HepG2 (cell line): ENCODE measurements at regions not wholly inside any gene's neighbourhood (a gene's known extent, or its start where the extent isn't known, plus 50 kb on each side); places are given as distances from the start of the nearest gene placed in this dataset.

Source experiments
- EZH2 ChIP-seq: conservative IDR thresholded peaks from 2 replicates; pipeline ENCODE4 v1.6.1; 2012; ENCODE audit warnings: mild to moderate bottlenecking, low read depth, low read length, moderate library complexity
- IRF2 ChIP-seq: IDR thresholded peaks from 2 replicates; pipeline ENCODE4 v1.6.1; 2018; ENCODE audit warnings: missing genetic modification reagents, missing compliant biosample characterization
- NCOA1 ChIP-seq: sonication (generic); formaldehyde crosslinking; IDR thresholded peaks from 2 replicates; pipeline ENCODE4 v1.9.0; 2021; ENCODE audit warnings: missing genetic modification reagents
- NR2C2 ChIP-seq: sonication (generic); formaldehyde crosslinking; IDR thresholded peaks from 2 replicates; pipeline ENCODE4 v1.4.0; 2020; ENCODE audit warnings: missing genetic modification reagents, mild to moderate bottlenecking, moderate library complexity, borderline replicate concordance
- ZNF605 ChIP-seq: sonication (generic); formaldehyde crosslinking; IDR thresholded peaks from 2 replicates; pipeline ENCODE4 v1.8.0; 2022; ENCODE audit warnings: mild to moderate bottlenecking, missing genetic modification reagents
- ZSCAN22 ChIP-seq: sonication (generic); formaldehyde crosslinking; IDR thresholded peaks from 2 replicates; pipeline ENCODE4 v1.4.0; 2020; ENCODE audit warnings: mild to moderate bottlenecking, missing genetic modification reagents
- ZSCAN29 ChIP-seq: sonication (generic); formaldehyde crosslinking; conservative IDR thresholded peaks from 2 replicates; pipeline ENCODE4 v1.4.0; 2020; ENCODE audit warnings: mild to moderate bottlenecking, missing genetic modification reagents
- ZZZ3 ChIP-seq: sonication (generic); formaldehyde crosslinking; IDR thresholded peaks from 2 replicates; pipeline ENCODE4 v1.4.0; 2020; ENCODE audit warnings: missing genetic modification reagents, mild to moderate bottlenecking, borderline replicate concordance
- TF ChIP-seq, protein P1 (sequence below): IDR thresholded peaks from 2 replicates; pipeline ENCODE4 v1.6.1; 2016; ENCODE audit warnings: low read depth
- TF ChIP-seq, protein P2 (sequence below): sonication (generic); formaldehyde crosslinking; IDR thresholded peaks from 2 replicates; pipeline ENCODE4 v1.8.0; 2022; ENCODE audit warnings: mild to moderate bottlenecking, missing genetic modification reagents, borderline replicate concordance
- TF ChIP-seq, protein P3 (sequence below): sonication (generic); formaldehyde crosslinking; IDR thresholded peaks from 2 replicates; pipeline ENCODE4 v1.5.0; 2020; ENCODE audit warnings: mild to moderate bottlenecking, missing genetic modification reagents, moderate library complexity
- TF ChIP-seq, protein P4 (sequence below): sonication (generic); formaldehyde crosslinking; conservative IDR thresholded peaks from 2 replicates; pipeline ENCODE4 v1.8.0; 2022; ENCODE audit warnings: missing genetic modification reagents

DNA sequence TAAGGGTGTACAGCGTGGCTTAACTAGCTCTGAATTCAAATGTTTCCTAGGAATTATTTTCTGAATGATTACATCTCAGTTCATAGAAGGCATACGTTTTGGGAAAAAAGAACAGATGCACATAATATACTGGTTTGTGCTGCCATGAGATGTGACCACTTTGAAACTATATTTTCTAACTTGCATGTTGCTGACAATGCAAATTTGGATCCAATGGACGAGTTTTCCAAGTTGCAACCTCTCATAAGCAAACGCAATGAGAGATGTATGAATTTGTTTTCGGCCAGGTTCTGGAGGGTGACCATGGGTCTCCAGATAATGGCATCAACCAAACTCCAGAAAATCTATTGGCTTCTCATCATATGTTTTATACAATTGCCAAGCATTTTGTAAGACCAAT, 1445.4 kb downstream of the AACS start:
- no peak for TF ChIP-seq EZH2
- TF ChIP-seq, protein P1, sequence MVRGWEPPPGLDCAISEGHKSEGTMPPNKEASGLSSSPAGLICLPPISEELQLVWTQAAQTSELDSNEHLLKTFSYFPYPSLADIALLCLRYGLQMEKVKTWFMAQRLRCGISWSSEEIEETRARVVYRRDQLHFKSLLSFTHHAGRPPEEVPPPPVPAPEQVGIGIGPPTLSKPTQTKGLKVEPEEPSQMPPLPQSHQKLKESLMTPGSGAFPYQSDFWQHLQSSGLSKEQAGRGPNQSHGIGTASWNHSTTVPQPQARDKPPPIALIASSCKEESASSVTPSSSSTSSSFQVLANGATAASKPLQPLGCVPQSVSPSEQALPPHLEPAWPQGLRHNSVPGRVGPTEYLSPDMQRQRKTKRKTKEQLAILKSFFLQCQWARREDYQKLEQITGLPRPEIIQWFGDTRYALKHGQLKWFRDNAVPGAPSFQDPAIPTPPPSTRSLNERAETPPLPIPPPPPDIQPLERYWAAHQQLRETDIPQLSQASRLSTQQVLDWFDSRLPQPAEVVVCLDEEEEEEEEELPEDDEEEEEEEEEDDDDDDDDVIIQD (CRISPR knock-in tag): no peak
- TF ChIP-seq NCOA1 (CRISPR knock-in tag): no peak
- no peak for TF ChIP-seq NR2C2 (CRISPR knock-in tag)
- no peak for TF ChIP-seq ZZZ3 (CRISPR knock-in tag)
- TF ChIP-seq, protein P2, sequence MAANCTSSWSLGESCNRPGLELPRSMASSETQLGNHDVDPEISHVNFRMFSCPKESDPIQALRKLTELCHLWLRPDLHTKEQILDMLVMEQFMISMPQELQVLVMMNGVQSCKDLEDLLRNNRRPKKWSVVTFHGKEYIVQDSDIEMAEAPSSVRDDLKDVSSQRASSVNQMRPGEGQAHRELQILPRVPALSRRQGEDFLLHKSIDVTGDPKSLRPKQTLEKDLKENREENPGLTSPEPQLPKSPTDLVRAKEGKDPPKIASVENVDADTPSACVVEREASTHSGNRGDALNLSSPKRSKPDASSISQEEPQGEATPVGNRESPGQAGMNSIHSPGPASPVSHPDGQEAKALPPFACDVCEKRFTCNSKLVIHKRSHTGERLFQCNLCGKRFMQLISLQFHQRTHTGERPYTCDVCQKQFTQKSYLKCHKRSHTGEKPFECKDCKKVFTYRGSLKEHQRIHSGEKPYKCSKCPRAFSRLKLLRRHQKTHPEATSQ: no peak
- no peak for TF ChIP-seq ZSCAN29 (CRISPR knock-in tag)
- TF ChIP-seq ZSCAN22 (CRISPR knock-in tag): no peak
- no peak for TF ChIP-seq IRF2 (CRISPR knock-in tag)
- TF ChIP-seq, protein P3, sequence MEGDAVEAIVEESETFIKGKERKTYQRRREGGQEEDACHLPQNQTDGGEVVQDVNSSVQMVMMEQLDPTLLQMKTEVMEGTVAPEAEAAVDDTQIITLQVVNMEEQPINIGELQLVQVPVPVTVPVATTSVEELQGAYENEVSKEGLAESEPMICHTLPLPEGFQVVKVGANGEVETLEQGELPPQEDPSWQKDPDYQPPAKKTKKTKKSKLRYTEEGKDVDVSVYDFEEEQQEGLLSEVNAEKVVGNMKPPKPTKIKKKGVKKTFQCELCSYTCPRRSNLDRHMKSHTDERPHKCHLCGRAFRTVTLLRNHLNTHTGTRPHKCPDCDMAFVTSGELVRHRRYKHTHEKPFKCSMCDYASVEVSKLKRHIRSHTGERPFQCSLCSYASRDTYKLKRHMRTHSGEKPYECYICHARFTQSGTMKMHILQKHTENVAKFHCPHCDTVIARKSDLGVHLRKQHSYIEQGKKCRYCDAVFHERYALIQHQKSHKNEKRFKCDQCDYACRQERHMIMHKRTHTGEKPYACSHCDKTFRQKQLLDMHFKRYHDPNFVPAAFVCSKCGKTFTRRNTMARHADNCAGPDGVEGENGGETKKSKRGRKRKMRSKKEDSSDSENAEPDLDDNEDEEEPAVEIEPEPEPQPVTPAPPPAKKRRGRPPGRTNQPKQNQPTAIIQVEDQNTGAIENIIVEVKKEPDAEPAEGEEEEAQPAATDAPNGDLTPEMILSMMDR: no peak
- TF ChIP-seq ZNF605 (CRISPR knock-in tag): no peak
- TF ChIP-seq, protein P4, sequence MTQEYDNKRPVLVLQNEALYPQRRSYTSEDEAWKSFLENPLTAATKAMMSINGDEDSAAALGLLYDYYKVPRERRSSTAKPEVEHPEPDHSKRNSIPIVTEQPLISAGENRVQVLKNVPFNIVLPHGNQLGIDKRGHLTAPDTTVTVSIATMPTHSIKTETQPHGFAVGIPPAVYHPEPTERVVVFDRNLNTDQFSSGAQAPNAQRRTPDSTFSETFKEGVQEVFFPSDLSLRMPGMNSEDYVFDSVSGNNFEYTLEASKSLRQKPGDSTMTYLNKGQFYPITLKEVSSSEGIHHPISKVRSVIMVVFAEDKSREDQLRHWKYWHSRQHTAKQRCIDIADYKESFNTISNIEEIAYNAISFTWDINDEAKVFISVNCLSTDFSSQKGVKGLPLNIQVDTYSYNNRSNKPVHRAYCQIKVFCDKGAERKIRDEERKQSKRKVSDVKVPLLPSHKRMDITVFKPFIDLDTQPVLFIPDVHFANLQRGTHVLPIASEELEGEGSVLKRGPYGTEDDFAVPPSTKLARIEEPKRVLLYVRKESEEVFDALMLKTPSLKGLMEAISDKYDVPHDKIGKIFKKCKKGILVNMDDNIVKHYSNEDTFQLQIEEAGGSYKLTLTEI (CRISPR knock-in tag): no peak
